ENCODE measurements at regions not wholly inside any gene's neighbourhood (a gene's known extent, or its start where the extent isn't known, plus 50 kb on each side); places are given as distances from the start of the nearest gene placed in this dataset.

- no peak for TF ChIP-seq POLR2A (IDR thresholded peaks at IDR 0.05)
- TF ChIP-seq, protein P1, sequence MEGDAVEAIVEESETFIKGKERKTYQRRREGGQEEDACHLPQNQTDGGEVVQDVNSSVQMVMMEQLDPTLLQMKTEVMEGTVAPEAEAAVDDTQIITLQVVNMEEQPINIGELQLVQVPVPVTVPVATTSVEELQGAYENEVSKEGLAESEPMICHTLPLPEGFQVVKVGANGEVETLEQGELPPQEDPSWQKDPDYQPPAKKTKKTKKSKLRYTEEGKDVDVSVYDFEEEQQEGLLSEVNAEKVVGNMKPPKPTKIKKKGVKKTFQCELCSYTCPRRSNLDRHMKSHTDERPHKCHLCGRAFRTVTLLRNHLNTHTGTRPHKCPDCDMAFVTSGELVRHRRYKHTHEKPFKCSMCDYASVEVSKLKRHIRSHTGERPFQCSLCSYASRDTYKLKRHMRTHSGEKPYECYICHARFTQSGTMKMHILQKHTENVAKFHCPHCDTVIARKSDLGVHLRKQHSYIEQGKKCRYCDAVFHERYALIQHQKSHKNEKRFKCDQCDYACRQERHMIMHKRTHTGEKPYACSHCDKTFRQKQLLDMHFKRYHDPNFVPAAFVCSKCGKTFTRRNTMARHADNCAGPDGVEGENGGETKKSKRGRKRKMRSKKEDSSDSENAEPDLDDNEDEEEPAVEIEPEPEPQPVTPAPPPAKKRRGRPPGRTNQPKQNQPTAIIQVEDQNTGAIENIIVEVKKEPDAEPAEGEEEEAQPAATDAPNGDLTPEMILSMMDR (IDR thresholded peaks at IDR 0.05 in 8 of 11, conservative IDR thresholded peaks at IDR 0.05 in 3 of 11), result no peak
Observed at GRCh38 chr11:109971184-109971523, 122.0 kb upstream of the ZC3H12C start.

Data from spleen (tissue), 7 donors.